ENCODE measurements at regions not wholly inside any gene's neighbourhood (a gene's known extent, or its start where the extent isn't known, plus 50 kb on each side); places are given as distances from the start of the nearest gene placed in this dataset.
"Not testable (repeated sequence)": the region's sequence is repeated elsewhere in the genome, so short reads cannot be mapped to it uniquely, and the experiment has no call there.

- no peaks in the 10 kb centered on the region for H3K36me3 ChIP-seq (ENCODE audit: insufficient read depth, insufficient read length, low read length)
- no peak for DNase-seq (ENCODE audit: low read depth, low spot score)
- no peak overlapping the region for H3K9ac ChIP-seq (ENCODE audit: insufficient read length, low read depth)
- no peaks in the 10 kb centered on the region for H3K9me3 ChIP-seq (ENCODE audit: insufficient read depth, low read length)
- TF ChIP-seq SUZ12 (IDR thresholded peaks at IDR 0.05; ENCODE audit: extremely low read depth, insufficient read depth, insufficient read length): no peak
- TF ChIP-seq YY1 (IDR thresholded peaks at IDR 0.05; ENCODE audit: insufficient read depth, insufficient read length): no peak
- no peak for TF ChIP-seq ZNF274 (IDR thresholded peaks at IDR 0.05; ENCODE audit: low read depth, low read length)
- no peaks in the 10 kb centered on the region for H3K27me3 ChIP-seq (ENCODE audit: insufficient read depth, insufficient read length)
- no peak overlapping the region for H3K4me3 ChIP-seq (ENCODE audit: insufficient read length, low read depth)
- H3K4me1 ChIP-seq (ENCODE audit: insufficient read depth, insufficient read length): no peaks in the 10 kb centered on the region
Observed at GRCh38 chr9:27829621-27830020, 256.3 kb upstream of the C9orf72 start.

- not testable (repeated sequence) for H3K4me3 ChIP-seq (ENCODE audit: insufficient read length, low read depth); H3K4me1 ChIP-seq (ENCODE audit: insufficient read depth, insufficient read length); H3K9ac ChIP-seq (ENCODE audit: insufficient read length, low read depth); H3K36me3 ChIP-seq (ENCODE audit: insufficient read depth, insufficient read length, low read length); DNase-seq (ENCODE audit: low read depth, low spot score); H3K27me3 ChIP-seq (ENCODE audit: insufficient read depth, insufficient read length); H3K9me3 ChIP-seq (ENCODE audit: insufficient read depth, low read length)
Observed at GRCh38 chr9:27832108-27832507, 258.8 kb upstream of the C9orf72 start.

GRCh38 chr9:27835286-27835685 lies 262.0 kb upstream of the C9orf72 start:
- H3K4me1 ChIP-seq (ENCODE audit: insufficient read depth, insufficient read length): no peaks in the 10 kb centered on the region
- no peaks in the 10 kb centered on the region for H3K9me3 ChIP-seq (ENCODE audit: insufficient read depth, low read length)
- DNase-seq (ENCODE audit: low read depth, low spot score): no peak
- no peak overlapping the region for H3K4me3 ChIP-seq (ENCODE audit: insufficient read length, low read depth)
- TF ChIP-seq SUZ12 (IDR thresholded peaks at IDR 0.05; ENCODE audit: extremely low read depth, insufficient read depth, insufficient read length) (no peak), ZNF274 (IDR thresholded peaks at IDR 0.05; ENCODE audit: low read depth, low read length) (no peak), YY1 (IDR thresholded peaks at IDR 0.05; ENCODE audit: insufficient read depth, insufficient read length) (no peak)
- no peaks in the 10 kb centered on the region for H3K27me3 ChIP-seq (ENCODE audit: insufficient read depth, insufficient read length)
- no peaks in the 10 kb centered on the region for H3K36me3 ChIP-seq (ENCODE audit: insufficient read depth, insufficient read length, low read length)
- H3K9ac ChIP-seq (ENCODE audit: insufficient read length, low read depth): no peak overlapping the region

- no peaks in the 10 kb centered on the region for H3K36me3 ChIP-seq (ENCODE audit: insufficient read depth, insufficient read length, low read length)
- no peaks in the 10 kb centered on the region for H3K9me3 ChIP-seq (ENCODE audit: insufficient read depth, low read length)
- H3K4me1 ChIP-seq (ENCODE audit: insufficient read depth, insufficient read length): no peaks in the 10 kb centered on the region
- H3K27me3 ChIP-seq (ENCODE audit: insufficient read depth, insufficient read length): no peaks in the 10 kb centered on the region
- no peak for DNase-seq (ENCODE audit: low read depth, low spot score)
- no peak overlapping the region for H3K4me3 ChIP-seq (ENCODE audit: insufficient read length, low read depth)
- TF ChIP-seq ZNF274 (IDR thresholded peaks at IDR 0.05; ENCODE audit: low read depth, low read length) (no peak), SUZ12 (IDR thresholded peaks at IDR 0.05; ENCODE audit: extremely low read depth, insufficient read depth, insufficient read length) (no peak), YY1 (IDR thresholded peaks at IDR 0.05; ENCODE audit: insufficient read depth, insufficient read length) (no peak)
- no peak overlapping the region for H3K9ac ChIP-seq (ENCODE audit: insufficient read length, low read depth)
Observed at GRCh38 chr9:27835746-27836145, 262.5 kb upstream of the C9orf72 start.

GRCh38 chr9:27836661-27837401 lies 263.6 kb upstream of the C9orf72 start:
- Histone ChIP-seq H3K4me3 (ENCODE audit: insufficient read length, low read depth) (no peak overlapping the region), H3K9me3 (ENCODE audit: insufficient read depth, low read length) (no peaks in the 10 kb centered on the region), H3K9ac (ENCODE audit: insufficient read length, low read depth) (no peak overlapping the region), H3K36me3 (ENCODE audit: insufficient read depth, insufficient read length, low read length) (no peaks in the 10 kb centered on the region), H3K4me1 (ENCODE audit: insufficient read depth, insufficient read length) (no peaks in the 10 kb centered on the region), H3K27me3 (ENCODE audit: insufficient read depth, insufficient read length) (no peaks in the 10 kb centered on the region)
- TF ChIP-seq ZNF274 (IDR thresholded peaks at IDR 0.05; ENCODE audit: low read depth, low read length): no peak
- no peak for TF ChIP-seq SUZ12 (IDR thresholded peaks at IDR 0.05; ENCODE audit: extremely low read depth, insufficient read depth, insufficient read length)
- no peak for TF ChIP-seq YY1 (IDR thresholded peaks at IDR 0.05; ENCODE audit: insufficient read depth, insufficient read length)
- no peak for DNase-seq (ENCODE audit: low read depth, low spot score)

- Histone ChIP-seq H3K36me3 (ENCODE audit: insufficient read depth, insufficient read length, low read length) (no peaks in the 10 kb centered on the region), H3K9me3 (ENCODE audit: insufficient read depth, low read length) (no peaks in the 10 kb centered on the region), H3K9ac (ENCODE audit: insufficient read length, low read depth) (no peak overlapping the region), H3K4me3 (ENCODE audit: insufficient read length, low read depth) (no peak overlapping the region), H3K27me3 (ENCODE audit: insufficient read depth, insufficient read length) (no peaks in the 10 kb centered on the region), H3K4me1 (ENCODE audit: insufficient read depth, insufficient read length) (no peaks in the 10 kb centered on the region)
- TF ChIP-seq YY1 (IDR thresholded peaks at IDR 0.05; ENCODE audit: insufficient read depth, insufficient read length): no peak
- TF ChIP-seq ZNF274 (IDR thresholded peaks at IDR 0.05; ENCODE audit: low read depth, low read length): no peak
- no peak for TF ChIP-seq SUZ12 (IDR thresholded peaks at IDR 0.05; ENCODE audit: extremely low read depth, insufficient read depth, insufficient read length)
- DNase-seq (ENCODE audit: low read depth, low spot score): no peak
Observed at GRCh38 chr9:27838876-27839275, 265.6 kb upstream of the C9orf72 start.

- H3K4me3 ChIP-seq (ENCODE audit: insufficient read length, low read depth); H3K4me1 ChIP-seq (ENCODE audit: insufficient read depth, insufficient read length); DNase-seq (ENCODE audit: low read depth, low spot score); H3K27me3 ChIP-seq (ENCODE audit: insufficient read depth, insufficient read length); H3K9me3 ChIP-seq (ENCODE audit: insufficient read depth, low read length); H3K36me3 ChIP-seq (ENCODE audit: insufficient read depth, insufficient read length, low read length); H3K9ac ChIP-seq (ENCODE audit: insufficient read length, low read depth): not testable (repeated sequence)
Observed at GRCh38 chr9:27839767-27840166, 266.5 kb upstream of the C9orf72 start.

GRCh38 chr9:27844797-27845196 lies 271.5 kb upstream of the C9orf72 start:
- no peak for TF ChIP-seq ZNF274 (IDR thresholded peaks at IDR 0.05; ENCODE audit: low read depth, low read length)
- TF ChIP-seq YY1 (IDR thresholded peaks at IDR 0.05; ENCODE audit: insufficient read depth, insufficient read length): no peak
- no peak for TF ChIP-seq SUZ12 (IDR thresholded peaks at IDR 0.05; ENCODE audit: extremely low read depth, insufficient read depth, insufficient read length)
- no peaks in the 10 kb centered on the region for H3K36me3 ChIP-seq (ENCODE audit: insufficient read depth, insufficient read length, low read length)

More at GRCh38 chr9:27844797-27845196, 271.5 kb upstream of the C9orf72 start:
- no peaks in the 10 kb centered on the region for H3K9me3 ChIP-seq (ENCODE audit: insufficient read depth, low read length)
- no peak overlapping the region for H3K4me3 ChIP-seq (ENCODE audit: insufficient read length, low read depth)
- no peak for DNase-seq (ENCODE audit: low read depth, low spot score)
- H3K9ac ChIP-seq (ENCODE audit: insufficient read length, low read depth): no peak overlapping the region
- H3K4me1 ChIP-seq (ENCODE audit: insufficient read depth, insufficient read length): no peaks in the 10 kb centered on the region
- no peaks in the 10 kb centered on the region for H3K27me3 ChIP-seq (ENCODE audit: insufficient read depth, insufficient read length)

All from NT2/D1 (cell line).